GM06990 (cell line): ENCODE measurements at regions not wholly inside any gene's neighbourhood (a gene's known extent, or its start where the extent isn't known, plus 50 kb on each side); places are given as distances from the start of the nearest gene placed in this dataset.
"Not testable (repeated sequence)": the region's sequence is repeated elsewhere in the genome, so short reads cannot be mapped to it uniquely, and the experiment has no call there.

Experiments used
- DNase-seq: peaks from one replicate; pipeline ENCODE4 v3.0.0-alpha.2; 2011; ENCODE audit not compliant: insufficient read length; ENCODE audit errors: extremely low read depth
- H3K27me3 ChIP-seq: replicated peaks from 2 replicates; pipeline ENCODE4 v1.6.0; 2011; ENCODE audit warnings: low read length; ENCODE audit not compliant: control insufficient read depth, insufficient read depth
- H3K36me3 ChIP-seq: 2 replicates; pipeline ENCODE4 v1.5.1; 2011; ENCODE audit warnings: low read length; ENCODE audit not compliant: control insufficient read depth, insufficient read depth
- H3K4me3 ChIP-seq: replicated peaks from 2 replicates; pipeline ENCODE4 v1.5.1; 2011; ENCODE audit warnings: low read depth, mild to moderate bottlenecking, control low read depth, low read length
- TF ChIP-seq, protein P1 (sequence below): IDR thresholded peaks from 2 replicates; pipeline ENCODE4 v1.5.1; 2011; ENCODE audit warnings: low read length, control low read depth, mild to moderate bottlenecking, inconsistent platforms; ENCODE audit not compliant: insufficient read depth, poor library complexity, severe bottlenecking

DNA sequence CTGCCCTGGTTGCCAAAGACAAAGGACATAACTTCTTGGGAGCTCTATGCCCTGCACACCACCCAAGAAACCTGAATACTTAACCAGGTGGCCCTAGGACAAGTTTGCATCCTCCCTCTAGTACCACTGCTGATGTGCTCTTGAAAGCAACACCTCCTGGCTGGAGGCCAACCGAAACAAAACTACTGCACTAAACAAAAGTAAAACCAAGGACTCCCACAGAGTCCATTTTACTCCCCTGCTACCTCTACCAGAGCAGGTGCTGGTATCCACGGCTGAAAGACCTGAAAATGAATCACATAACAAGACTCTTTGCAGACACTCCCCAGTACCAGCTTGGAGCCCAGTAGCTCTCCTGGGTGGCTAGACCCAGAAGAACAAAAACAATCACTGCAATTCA, 941.8 kb downstream of the RAPGEF2 start:
- TF ChIP-seq, protein P1, sequence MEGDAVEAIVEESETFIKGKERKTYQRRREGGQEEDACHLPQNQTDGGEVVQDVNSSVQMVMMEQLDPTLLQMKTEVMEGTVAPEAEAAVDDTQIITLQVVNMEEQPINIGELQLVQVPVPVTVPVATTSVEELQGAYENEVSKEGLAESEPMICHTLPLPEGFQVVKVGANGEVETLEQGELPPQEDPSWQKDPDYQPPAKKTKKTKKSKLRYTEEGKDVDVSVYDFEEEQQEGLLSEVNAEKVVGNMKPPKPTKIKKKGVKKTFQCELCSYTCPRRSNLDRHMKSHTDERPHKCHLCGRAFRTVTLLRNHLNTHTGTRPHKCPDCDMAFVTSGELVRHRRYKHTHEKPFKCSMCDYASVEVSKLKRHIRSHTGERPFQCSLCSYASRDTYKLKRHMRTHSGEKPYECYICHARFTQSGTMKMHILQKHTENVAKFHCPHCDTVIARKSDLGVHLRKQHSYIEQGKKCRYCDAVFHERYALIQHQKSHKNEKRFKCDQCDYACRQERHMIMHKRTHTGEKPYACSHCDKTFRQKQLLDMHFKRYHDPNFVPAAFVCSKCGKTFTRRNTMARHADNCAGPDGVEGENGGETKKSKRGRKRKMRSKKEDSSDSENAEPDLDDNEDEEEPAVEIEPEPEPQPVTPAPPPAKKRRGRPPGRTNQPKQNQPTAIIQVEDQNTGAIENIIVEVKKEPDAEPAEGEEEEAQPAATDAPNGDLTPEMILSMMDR, result no peak
- H3K36me3 ChIP-seq, result no peaks in the 10 kb centered on the region
- no peaks in the 10 kb centered on the region for H3K27me3 ChIP-seq
- no peak overlapping the region for H3K4me3 ChIP-seq
- no peak for DNase-seq

GRCh38 chr4:160082432-160083207, 979.7 kb downstream of the RAPGEF2 start:
- TF ChIP-seq, protein P1, result no peak
- Histone ChIP-seq H3K27me3 (no peaks in the 10 kb centered on the region), H3K36me3 (no peaks in the 10 kb centered on the region), H3K4me3 (no peak overlapping the region)
- DNase-seq, result no peak

GRCh38 chr4:160091631-160092030, 988.8 kb downstream of the RAPGEF2 start:
- H3K27me3 ChIP-seq, result no peaks in the 10 kb centered on the region
- no peak for DNase-seq
- H3K36me3 ChIP-seq, result no peaks in the 10 kb centered on the region
- TF ChIP-seq, protein P1, result no peak
- no peak overlapping the region for H3K4me3 ChIP-seq

DNA sequence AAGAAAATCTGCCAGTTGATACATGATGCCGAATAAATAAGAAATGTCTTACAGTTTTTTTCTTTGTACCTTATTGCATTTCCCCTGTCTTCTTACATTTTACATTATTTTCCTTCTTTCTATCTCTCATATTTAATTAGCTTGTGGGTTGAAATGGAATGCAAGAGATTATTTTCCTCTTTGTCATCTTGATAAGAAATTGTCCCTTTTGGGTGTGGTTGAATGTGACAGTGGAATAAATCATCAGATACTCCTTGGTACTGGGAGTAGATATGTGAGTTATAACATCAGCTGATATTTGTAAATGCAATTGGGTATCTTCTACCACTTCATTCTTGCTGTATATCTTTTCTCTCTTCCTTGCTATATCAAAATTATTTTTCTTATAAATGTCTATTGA, 997.4 kb downstream of the RAPGEF2 start:
- Histone ChIP-seq H3K27me3 (no peaks in the 10 kb centered on the region), H3K4me3 (no peak overlapping the region), H3K36me3 (no peaks in the 10 kb centered on the region)
- no peak for DNase-seq
- TF ChIP-seq, protein P1, result no peak

- TF ChIP-seq, protein P1, result no peak
- H3K4me3 ChIP-seq, result no peak overlapping the region
- no peaks in the 10 kb centered on the region for H3K27me3 ChIP-seq
- DNase-seq, result no peak
- no peaks in the 10 kb centered on the region for H3K36me3 ChIP-seq
Measured at GRCh38 chr4:160110891-160111290, 1008.0 kb downstream of the RAPGEF2 start.

- TF ChIP-seq, protein P1, result no peak
- Histone ChIP-seq H3K27me3 (no peaks in the 10 kb centered on the region), H3K4me3 (no peak overlapping the region), H3K36me3 (no peaks in the 10 kb centered on the region)
- DNase-seq, result no peak
Measured at GRCh38 chr4:160117686-160118085, 1014.8 kb downstream of the RAPGEF2 start.

- not testable (repeated sequence) for H3K4me3 ChIP-seq, H3K27me3 ChIP-seq, DNase-seq, H3K36me3 ChIP-seq
Measured at GRCh38 chr4:160125576-160126287, 1022.9 kb downstream of the RAPGEF2 start.
